Nephron progenitor cell (in vitro differentiated cells): ENCODE measurements at regions not wholly inside any gene's neighbourhood (a gene's known extent, or its start where the extent isn't known, plus 50 kb on each side); places are given as distances from the start of the nearest gene placed in this dataset.

Source experiments
- DNase-seq: peaks from one replicate; pipeline ENCODE4 v3.0.0; 2021
- H3K27ac Mint-ChIP-seq: 2 replicates; pipeline ENCODE4 v1.8.0; 2021; ENCODE audit warnings: mild to moderate bottlenecking, moderate library complexity, mixed read lengths
- H3K27me3 Mint-ChIP-seq: 2 replicates; pipeline ENCODE4 v1.8.0; 2021; ENCODE audit warnings: mild to moderate bottlenecking, low read depth, mixed read lengths; ENCODE audit not compliant: poor library complexity
- H3K36me3 Mint-ChIP-seq: 2 replicates; pipeline ENCODE4 v1.8.0; 2021; ENCODE audit warnings: low read depth, mixed read lengths
- H3K4me1 Mint-ChIP-seq: 2 replicates; pipeline ENCODE4 v1.8.0; 2021; ENCODE audit warnings: mixed read lengths
- H3K4me3 Mint-ChIP-seq: 2 replicates; pipeline ENCODE4 v1.8.0; 2021; ENCODE audit warnings: mild to moderate bottlenecking, moderate library complexity, mixed read lengths
- H3K9me3 Mint-ChIP-seq: 2 replicates; pipeline ENCODE4 v1.8.0; 2021; ENCODE audit warnings: mild to moderate bottlenecking, moderate library complexity, mixed read lengths
- CTCF ChIP-seq: fragments of 200-600 bp; sonication (generic); IDR thresholded peaks from 2 replicates; pipeline ENCODE4 v1.5.0; 2021; ENCODE audit warnings: antibody characterized with exemption

GRCh38 chr13:83941701-83942335 lies 59.5 kb upstream of the SLITRK1 start:
- DNase-seq: no peak
- no peaks in the 10 kb centered on the region for H3K36me3 Mint-ChIP-seq
- no peak overlapping the region for H3K4me3 Mint-ChIP-seq
- peak overlapping the region; percentile 38 for H3K27ac Mint-ChIP-seq
- peaks cover 3% of the 10 kb centered on the region for H3K27me3 Mint-ChIP-seq
- no peak for TF ChIP-seq CTCF
- H3K9me3 Mint-ChIP-seq: no peaks in the 10 kb centered on the region
- H3K4me1 Mint-ChIP-seq: no peaks in the 10 kb centered on the region

DNA sequence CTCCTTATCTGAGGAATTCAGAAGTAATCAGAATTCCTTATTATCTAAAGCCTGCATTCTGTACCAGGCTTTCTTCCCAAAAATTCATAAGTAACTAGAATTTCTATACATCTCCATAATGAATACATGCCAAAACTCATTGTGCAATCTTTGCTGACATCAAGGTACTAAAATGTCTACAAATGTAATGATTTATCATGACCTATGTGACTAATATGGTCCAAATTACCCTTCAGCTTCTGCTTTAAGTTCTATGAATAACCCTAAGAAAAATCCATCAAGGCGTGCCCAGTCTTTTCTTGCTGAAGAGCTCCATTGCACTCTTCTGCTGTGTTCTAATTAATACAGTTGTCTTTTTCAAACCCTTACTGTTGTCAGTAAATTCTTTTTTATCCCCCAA lies 58.5 kb upstream of the SLITRK1 start:
- H3K27me3 Mint-ChIP-seq: peaks cover 3% of the 10 kb centered on the region
- TF ChIP-seq CTCF: no peak
- H3K4me1 Mint-ChIP-seq: no peaks in the 10 kb centered on the region
- no peak overlapping the region for H3K4me3 Mint-ChIP-seq
- no peak for DNase-seq
- no peaks in the 10 kb centered on the region for H3K36me3 Mint-ChIP-seq
- no peaks in the 10 kb centered on the region for H3K9me3 Mint-ChIP-seq
- no peak overlapping the region for H3K27ac Mint-ChIP-seq

- H3K36me3 Mint-ChIP-seq: no peaks in the 10 kb centered on the region
- no peak overlapping the region for H3K27ac Mint-ChIP-seq
Measured at GRCh38 chr13:83937579-83937978, 55.3 kb upstream of the SLITRK1 start.

DNA sequence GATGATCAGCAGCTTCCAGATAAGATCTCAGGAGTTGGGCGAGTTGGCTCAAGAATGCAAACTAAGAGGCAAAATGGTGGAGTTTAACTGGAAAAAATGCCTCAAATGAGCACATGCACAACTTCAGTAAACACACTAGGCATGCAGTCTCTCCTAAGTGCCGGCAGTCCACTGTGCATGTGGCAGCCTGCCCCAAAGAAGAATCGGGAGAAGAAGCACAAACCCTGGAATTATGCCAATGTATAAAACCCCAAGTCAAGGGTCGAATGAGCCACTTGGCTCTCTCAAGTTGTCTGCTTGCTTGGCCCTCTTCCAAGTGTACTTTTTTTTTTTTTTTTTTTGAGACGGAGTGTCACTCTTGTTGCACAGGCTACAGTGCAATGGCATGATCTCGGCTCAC lies 53.3 kb upstream of the SLITRK1 start:
- Mint-ChIP-seq H3K36me3 (no peaks in the 10 kb centered on the region), H3K4me1 (no peaks in the 10 kb centered on the region), H3K9me3 (no peaks in the 10 kb centered on the region), H3K27me3 (no peaks in the 10 kb centered on the region), H3K27ac (no peak overlapping the region), H3K4me3 (no peak overlapping the region)
- DNase-seq: no peak
- no peak for TF ChIP-seq CTCF

More at GRCh38 chr13:83937579-83937978, 55.3 kb upstream of the SLITRK1 start:
- TF ChIP-seq CTCF: no peak
- Mint-ChIP-seq H3K9me3 (no peaks in the 10 kb centered on the region), H3K4me1 (no peaks in the 10 kb centered on the region), H3K4me3 (no peak overlapping the region), H3K27me3 (peaks cover 3% of the 10 kb centered on the region)
- DNase-seq: no peak
